GM23338 (cell line): ENCODE measurements at regions not wholly inside any gene's neighbourhood (a gene's known extent, or its start where the extent isn't known, plus 50 kb on each side); places are given as distances from the start of the nearest gene placed in this dataset.

Experiments used
- ATAC-seq: fragments of 200-7000 bp; cut with Tn5 transposase; 3 replicates; pipeline ENCODE4 v1.9.1; 2020
- DNase-seq: peaks from one replicate; pipeline ENCODE4 v3.0.0-alpha.2; 2015; ENCODE audit warnings: low spot score
- H2AFZ ChIP-seq: fragments of 200-600 bp; sonication (generic); 2 replicates; pipeline ENCODE4 v1.8.0; 2016; ENCODE audit warnings: antibody characterized with exemption, mild to moderate bottlenecking, moderate library complexity
- H3F3A ChIP-seq: fragments of 200-600 bp; sonication (generic); replicated peaks from 2 replicates; pipeline ENCODE4 v1.8.0; 2017; ENCODE audit warnings: antibody characterized with exemption, mixed run types, low read depth
- H3K27ac ChIP-seq: fragments of 200-600 bp; sonication (generic); 2 replicates; pipeline ENCODE4 v1.6.1; 2016; ENCODE audit warnings: low read depth
- H3K27me3 ChIP-seq: fragments of 200-600 bp; sonication (generic); 2 replicates; pipeline ENCODE4 v1.8.0; 2016; ENCODE audit warnings: mild to moderate bottlenecking, mixed run types, moderate library complexity; ENCODE audit not compliant: insufficient read depth
- H3K36me3 ChIP-seq: fragments of 200-600 bp; sonication (generic); 2 replicates; pipeline ENCODE4 v1.8.0; 2016; ENCODE audit warnings: mild to moderate bottlenecking; ENCODE audit not compliant: insufficient read depth
- H3K4me1 ChIP-seq: fragments of 200-600 bp; sonication (generic); 2 replicates; pipeline ENCODE4 v1.8.0; 2016; ENCODE audit warnings: mild to moderate bottlenecking, moderate library complexity; ENCODE audit not compliant: insufficient read depth
- H3K4me2 ChIP-seq: fragments of 200-600 bp; sonication (generic); 2 replicates; pipeline ENCODE4 v1.7.1; 2017; ENCODE audit warnings: mixed run types
- H3K4me3 ChIP-seq: fragments of 200-600 bp; sonication (generic); 2 replicates; pipeline ENCODE4 v1.6.1; 2016; ENCODE audit warnings: mixed run types
- H3K79me2 ChIP-seq: fragments of 200-600 bp; sonication (generic); replicated peaks from 2 replicates; pipeline ENCODE4 v1.8.0; 2017; ENCODE audit warnings: mild to moderate bottlenecking; ENCODE audit not compliant: insufficient read depth
- H3K9me2 ChIP-seq: fragments of 200-600 bp; sonication (generic); 2 replicates; pipeline ENCODE4 v1.8.0; 2017; ENCODE audit not compliant: insufficient read depth
- H4K20me1 ChIP-seq: fragments of 200-600 bp; sonication (generic); replicated peaks from 2 replicates; pipeline ENCODE4 v1.8.0; 2017; ENCODE audit warnings: mild to moderate bottlenecking; ENCODE audit not compliant: insufficient read depth
- H3K27ac Mint-ChIP-seq: 2 replicates; pipeline ENCODE4 v1.8.0; 2020; ENCODE audit warnings: inconsistent platforms, mild to moderate bottlenecking, moderate library complexity, mixed read lengths
- H3K27me3 Mint-ChIP-seq: 3 replicates; pipeline ENCODE4 v1.8.0; 2022; ENCODE audit warnings: low read depth, mild to moderate bottlenecking, moderate library complexity, mixed read lengths, inconsistent platforms; ENCODE audit not compliant: insufficient read depth, poor library complexity
- H3K36me3 Mint-ChIP-seq: 3 replicates; pipeline ENCODE4 v1.8.0; 2021; ENCODE audit warnings: low read depth, mild to moderate bottlenecking, inconsistent platforms, moderate library complexity, mixed read lengths
- H3K4me1 Mint-ChIP-seq: 3 replicates; pipeline ENCODE4 v1.8.0; 2020; ENCODE audit warnings: mild to moderate bottlenecking, inconsistent platforms, mixed read lengths
- H3K4me3 Mint-ChIP-seq: 3 replicates; pipeline ENCODE4 v1.8.0; 2021; ENCODE audit warnings: moderate library complexity, mild to moderate bottlenecking, inconsistent platforms, mixed read lengths
- H3K9me3 Mint-ChIP-seq: 3 replicates; pipeline ENCODE4 v1.8.0; 2020; ENCODE audit warnings: moderate library complexity, mild to moderate bottlenecking, inconsistent platforms, mixed read lengths
- CTCF ChIP-seq, 2 experiments: fragments of 200-600 bp in 1 of 2; sonication (generic) in 1 of 2; conservative IDR thresholded peaks; 2 replicates each; pipeline versions ENCODE4 v1.5.1 to v1.6.1; 2016 to 2017; ENCODE audit warnings: antibody characterized with exemption in 2 of 2, low read depth in 2 of 2, mild to moderate bottlenecking in 2 of 2, moderate library complexity in 1 of 2
- EZH2 ChIP-seq: fragments of 200-600 bp; sonication (generic); IDR thresholded peaks from one replicate; pipeline ENCODE4 v1.8.0; 2017; ENCODE audit warnings: antibody characterized with exemption, mild to moderate bottlenecking, low read depth; ENCODE audit not compliant: unreplicated experiment
- EZH2phosphoT487 ChIP-seq: fragments of 200-600 bp; sonication (generic); IDR thresholded peaks from one replicate; pipeline ENCODE4 v1.8.1; 2018; ENCODE audit warnings: antibody characterized with exemption; ENCODE audit not compliant: unreplicated experiment
- JUNB ChIP-seq: IDR thresholded peaks from one replicate; pipeline ENCODE4 v1.6.1; 2016; ENCODE audit warnings: antibody characterized with exemption; ENCODE audit not compliant: unreplicated experiment
- POLR2AphosphoS5 ChIP-seq: IDR thresholded peaks from 2 replicates; pipeline ENCODE4 v1.6.1; 2016; ENCODE audit warnings: antibody characterized with exemption, low read depth
- REST ChIP-seq: IDR thresholded peaks from one replicate; pipeline ENCODE4 v1.6.1; 2018; ENCODE audit warnings: antibody characterized with exemption; ENCODE audit not compliant: unreplicated experiment
- STAT1 ChIP-seq: IDR thresholded peaks from one replicate; pipeline ENCODE4 v1.6.1; 2016; ENCODE audit warnings: antibody characterized with exemption; ENCODE audit not compliant: unreplicated experiment
- ZNF114 ChIP-seq: fragments of 250-450 bp; sonication (Bioruptor Pico); IDR thresholded peaks from 2 replicates; pipeline ENCODE4 v1.5.0; 2020; ENCODE audit warnings: mild to moderate bottlenecking, moderate library complexity
- ZNF331 ChIP-seq: fragments of 250-450 bp; sonication (Bioruptor Pico); IDR thresholded peaks from 2 replicates; pipeline ENCODE4 v1.5.0; 2020; ENCODE audit warnings: low read depth, mild to moderate bottlenecking, moderate library complexity

GRCh38 chr3:78253860-78254259, 1214.0 kb downstream of the ROBO2 start (continued):
- no peak for TF ChIP-seq CTCF (conservative IDR thresholded peaks at IDR 0.05; ENCODE audit: low read depth in 2 of 2)

- Histone ChIP-seq H3K4me2 (no peak overlapping the region), H3K79me2 (no peaks in the 10 kb centered on the region), H3F3A (no peaks in the 10 kb centered on the region), H4K20me1 (no peaks in the 10 kb centered on the region), H3K4me1 (peaks cover 6% of the 10 kb centered on the region; the same call in 1 of the 2 replicates), H3K27me3 (no peaks in the 10 kb centered on the region), H3K27ac (no peak overlapping the region), H3K36me3 (no peaks in the 10 kb centered on the region), H3K9me2 (no peaks in the 10 kb centered on the region), H3K4me3 (no peak overlapping the region), H2AFZ (no peak overlapping the region)
- Mint-ChIP-seq H3K36me3 (no peaks in the 10 kb centered on the region), H3K9me3 (no peaks in the 10 kb centered on the region), H3K4me1 (peaks cover 13% of the 10 kb centered on the region), H3K4me3 (no peak overlapping the region), H3K27me3 (no peaks in the 10 kb centered on the region), H3K27ac (no peak overlapping the region)
- TF ChIP-seq CTCF (conservative IDR thresholded peaks at IDR 0.05; ENCODE audit: low read depth in 2 of 2) (no peak), POLR2AphosphoS5 (no peak), STAT1 (no peak), ZNF114 (CRISPR knock-in tag) (no peak), JUNB (no peak), ZNF331 (CRISPR knock-in tag) (no peak), EZH2phosphoT487 (no peak), EZH2 (no peak), REST (no peak)
- no peak for DNase-seq
- ATAC-seq, result no peak
Measured at GRCh38 chr3:78255403-78255802, 1215.5 kb downstream of the ROBO2 start.
